Activated CD8-positive, alpha-beta memory T cell treated with anti-CD3 and anti-CD28 coated beads for 24 hours (primary cell): ENCODE measurements at regions not wholly inside any gene's neighbourhood (a gene's known extent, or its start where the extent isn't known, plus 50 kb on each side); places are given as distances from the start of the nearest gene placed in this dataset.
"Not testable (repeated sequence)": the region's sequence is repeated elsewhere in the genome, so short reads cannot be mapped to it uniquely, and the experiment has no call there.

Experiments
- DNase-seq: peaks from one replicate; pipeline ENCODE4 v3.0.0-alpha.2; 2020

GRCh38 chr4:18798123-18798522 lies 776.6 kb upstream of the LCORL start:
- DNase-seq, result no peak

GRCh38 chr4:18795794-18796193 lies 774.2 kb upstream of the LCORL start:
- no peak for DNase-seq

GRCh38 chr4:18777190-18777930 lies 755.8 kb upstream of the LCORL start:
- DNase-seq, result no peak

GRCh38 chr4:18767921-18768320 lies 746.4 kb upstream of the LCORL start:
- no peak for DNase-seq

- DNase-seq, result no peak
Measured at GRCh38 chr4:18756671-18757070, 735.1 kb upstream of the LCORL start.

GRCh38 chr4:18754180-18754579 lies 732.6 kb upstream of the LCORL start:
- no peak for DNase-seq

GRCh38 chr4:18751083-18751482 lies 729.5 kb upstream of the LCORL start:
- no peak for DNase-seq

GRCh38 chr4:18749391-18749790 lies 727.8 kb upstream of the LCORL start:
- DNase-seq, result no peak

GRCh38 chr4:18736551-18736950 lies 715.0 kb upstream of the LCORL start:
- DNase-seq, result no peak

GRCh38 chr4:18735740-18736268 lies 714.2 kb upstream of the LCORL start:
- DNase-seq, result no peak

GRCh38 chr4:18734405-18734804 lies 712.9 kb upstream of the LCORL start:
- DNase-seq, result no peak

- DNase-seq, result no peak
Measured at GRCh38 chr4:18733961-18734360, 712.4 kb upstream of the LCORL start.

- no peak for DNase-seq
Measured at GRCh38 chr4:18722748-18723191, 701.2 kb upstream of the LCORL start.

- no peak for DNase-seq
Measured at GRCh38 chr4:18698119-18698883, 676.7 kb upstream of the LCORL start.

- no peak for DNase-seq
Measured at GRCh38 chr4:18695733-18696527, 674.4 kb upstream of the LCORL start.

- DNase-seq, result no peak
Measured at GRCh38 chr4:18691431-18692200, 670.1 kb upstream of the LCORL start.

GRCh38 chr4:18690291-18690955 lies 668.9 kb upstream of the LCORL start:
- DNase-seq, result no peak

- peak; percentile 59 for DNase-seq
Measured at GRCh38 chr4:18689308-18690115, 668.0 kb upstream of the LCORL start.

GRCh38 chr4:18688351-18688750 lies 666.8 kb upstream of the LCORL start:
- DNase-seq, result not testable (repeated sequence)

GRCh38 chr4:18686338-18687037 lies 664.9 kb upstream of the LCORL start:
- DNase-seq, result no peak
